ENCODE measurements at regions not wholly inside any gene's neighbourhood (a gene's known extent, or its start where the extent isn't known, plus 50 kb on each side); places are given as distances from the start of the nearest gene placed in this dataset.
A peak's percentile ranks its signal among the peaks of the same experiment; 100 is the strongest.

- ATAC-seq: peak; percentile 87
- no peak for DNase-seq (ENCODE audit: low spot score)
- intact Hi-C loops (cut with DNase I): no loop called here
Measured at GRCh38 chr7:42479816-42480633, 243.0 kb upstream of the GLI3 start.

- DNase-seq (ENCODE audit: low spot score) (no peak), ATAC-seq (no peak)
- intact Hi-C loops (cut with DNase I): no loop called here
Measured at GRCh38 chr7:42479452-42479815, 242.4 kb upstream of the GLI3 start.

GRCh38 chr7:42478717-42479116, 241.7 kb upstream of the GLI3 start:
- intact Hi-C loops (cut with DNase I): no loop called here
- DNase-seq (ENCODE audit: low spot score): no peak
- ATAC-seq: no peak

GRCh38 chr7:42476255-42476654, 239.2 kb upstream of the GLI3 start:
- ATAC-seq (no peak), DNase-seq (ENCODE audit: low spot score) (no peak)
- intact Hi-C loops (cut with DNase I): no loop called here

- ATAC-seq: no peak
- DNase-seq (ENCODE audit: low spot score): no peak
- intact Hi-C loops (cut with DNase I): no loop called here
Measured at GRCh38 chr7:42475082-42475481, 238.1 kb upstream of the GLI3 start.

GRCh38 chr7:42473099-42473498, 236.1 kb upstream of the GLI3 start:
- intact Hi-C loops (cut with DNase I): no loop called here
- no peak for DNase-seq (ENCODE audit: low spot score)
- ATAC-seq: no peak

- intact Hi-C loops (cut with DNase I): no loop called here
Measured at GRCh38 chr7:42471573-42472174, 234.7 kb upstream of the GLI3 start.

GRCh38 chr7:42469341-42469740, 232.3 kb upstream of the GLI3 start:
- ATAC-seq: no peak
- intact Hi-C loops (cut with DNase I): no loop called here
- DNase-seq (ENCODE audit: low spot score): no peak

More at GRCh38 chr7:42471573-42472174, 234.7 kb upstream of the GLI3 start:
- DNase-seq (ENCODE audit: low spot score) (no peak), ATAC-seq (no peak)

GRCh38 chr7:42468471-42468870, 231.5 kb upstream of the GLI3 start:
- intact Hi-C loops (cut with DNase I): no loop called here
- no peak for DNase-seq (ENCODE audit: low spot score)
- no peak for ATAC-seq

GRCh38 chr7:42461537-42461936, 224.5 kb upstream of the GLI3 start:
- ATAC-seq (peak; percentile 69), DNase-seq (ENCODE audit: low spot score) (no peak)
- intact Hi-C loops (cut with DNase I): no loop called here

GRCh38 chr7:42460933-42461332, 223.9 kb upstream of the GLI3 start:
- ATAC-seq (no peak), DNase-seq (ENCODE audit: low spot score) (no peak)
- intact Hi-C loops (cut with DNase I): no loop called here

- no peak for DNase-seq (ENCODE audit: low spot score)
- no peak for ATAC-seq
- intact Hi-C loops (cut with DNase I): no loop called here
Measured at GRCh38 chr7:42460148-42460547, 223.1 kb upstream of the GLI3 start.

- ATAC-seq (no peak), DNase-seq (ENCODE audit: low spot score) (no peak)
- intact Hi-C loops (cut with DNase I): no loop called here
Measured at GRCh38 chr7:42457663-42458062, 220.7 kb upstream of the GLI3 start.

- intact Hi-C loops (cut with DNase I): no loop called here
- ATAC-seq (peak; percentile 31), DNase-seq (ENCODE audit: low spot score) (no peak)
Measured at GRCh38 chr7:42456756-42457276, 219.8 kb upstream of the GLI3 start.

- intact Hi-C loops (cut with DNase I): no loop called here
- DNase-seq (ENCODE audit: low spot score) (no peak), ATAC-seq (peak; percentile 19)
Measured at GRCh38 chr7:42456267-42456666, 219.3 kb upstream of the GLI3 start.

- intact Hi-C loops (cut with DNase I): no loop called here
- ATAC-seq (no peak), DNase-seq (ENCODE audit: low spot score) (no peak)
Measured at GRCh38 chr7:42453931-42454361, 216.9 kb upstream of the GLI3 start.

- ATAC-seq (peak; percentile 44), DNase-seq (ENCODE audit: low spot score) (no peak)
- intact Hi-C loops (cut with DNase I): no loop called here
Measured at GRCh38 chr7:42452356-42452755, 215.3 kb upstream of the GLI3 start.

- ATAC-seq (no peak), DNase-seq (ENCODE audit: low spot score) (no peak)
- intact Hi-C loops (cut with DNase I): no loop called here
Measured at GRCh38 chr7:42449431-42449830, 212.4 kb upstream of the GLI3 start.

GRCh38 chr7:42448901-42449300, 211.9 kb upstream of the GLI3 start:
- intact Hi-C loops (cut with DNase I): no loop called here
- ATAC-seq: no peak
- no peak for DNase-seq (ENCODE audit: low spot score)

GRCh38 chr7:42445691-42446090, 208.7 kb upstream of the GLI3 start:
- intact Hi-C loops (cut with DNase I): no loop called here
- no peak for DNase-seq (ENCODE audit: low spot score)
- no peak for ATAC-seq

- ATAC-seq (no peak), DNase-seq (ENCODE audit: low spot score) (no peak)
- intact Hi-C loops (cut with DNase I): no loop called here
Measured at GRCh38 chr7:42440951-42441350, 203.9 kb upstream of the GLI3 start.

Data from sciatic nerve (tissue), 2 donors.